ENCODE measurements at regions not wholly inside any gene's neighbourhood (a gene's known extent, or its start where the extent isn't known, plus 50 kb on each side); places are given as distances from the start of the nearest gene placed in this dataset.

- Histone ChIP-seq H3K79me2 (ENCODE audit: insufficient read depth, low read length) (no peaks in the 10 kb centered on the region), H3K27ac (ENCODE audit: low read length) (no peak overlapping the region), H2AFZ (ENCODE audit: low read depth, low read length) (no peak overlapping the region), H3K27me3 (ENCODE audit: insufficient read depth, low read length, poor library complexity) (no peaks in the 10 kb centered on the region), H3K9me3 (ENCODE audit: insufficient read depth, low read length, severe bottlenecking) (no peaks in the 10 kb centered on the region), H3K4me1 (ENCODE audit: insufficient read depth, low read length) (no peaks in the 10 kb centered on the region), H3K36me3 (ENCODE audit: insufficient read depth, low read length) (no peaks in the 10 kb centered on the region), H3K4me3 (ENCODE audit: low read depth in 1 of 2, low read length in 2 of 2) (no peak overlapping the region), H3K9ac (ENCODE audit: low read depth, low read length) (no peak overlapping the region), H4K20me1 (ENCODE audit: insufficient read depth, low read length) (no peaks in the 10 kb centered on the region), H3K4me2 (ENCODE audit: insufficient read depth, low read length) (no peak overlapping the region)
- ATAC-seq (ENCODE audit: insufficient read depth, low read depth) (no peak), DNase-seq (no peak)
- TF ChIP-seq EZH2 (IDR thresholded peaks at IDR 0.05; ENCODE audit: borderline replicate concordance, low read depth, low read length, severe bottlenecking) (no peak), CTCF (IDR thresholded peaks at IDR 0.05; ENCODE audit: borderline replicate concordance, extremely low read depth, low read length, poor library complexity, severe bottlenecking) (no peak)
Observed at GRCh38 chr5:119991625-119992024, 362.3 kb downstream of the FAM170A start.

GRCh38 chr5:119996128-119996527 lies 366.8 kb downstream of the FAM170A start:
- Histone ChIP-seq H4K20me1 (ENCODE audit: insufficient read depth, low read length) (no peaks in the 10 kb centered on the region), H3K9ac (ENCODE audit: low read depth, low read length) (no peak overlapping the region), H3K4me1 (ENCODE audit: insufficient read depth, low read length) (no peaks in the 10 kb centered on the region), H3K79me2 (ENCODE audit: insufficient read depth, low read length) (no peaks in the 10 kb centered on the region), H2AFZ (ENCODE audit: low read depth, low read length) (no peak overlapping the region), H3K27me3 (ENCODE audit: insufficient read depth, low read length, poor library complexity) (no peaks in the 10 kb centered on the region), H3K27ac (ENCODE audit: low read length) (no peak overlapping the region), H3K4me3 (ENCODE audit: low read depth in 1 of 2, low read length in 2 of 2) (no peak overlapping the region), H3K4me2 (ENCODE audit: insufficient read depth, low read length) (no peak overlapping the region), H3K36me3 (ENCODE audit: insufficient read depth, low read length) (no peaks in the 10 kb centered on the region), H3K9me3 (ENCODE audit: insufficient read depth, low read length, severe bottlenecking) (no peaks in the 10 kb centered on the region)
- DNase-seq (no peak), ATAC-seq (ENCODE audit: insufficient read depth, low read depth) (no peak)
- TF ChIP-seq CTCF (IDR thresholded peaks at IDR 0.05; ENCODE audit: borderline replicate concordance, extremely low read depth, low read length, poor library complexity, severe bottlenecking), result no peak

DNA sequence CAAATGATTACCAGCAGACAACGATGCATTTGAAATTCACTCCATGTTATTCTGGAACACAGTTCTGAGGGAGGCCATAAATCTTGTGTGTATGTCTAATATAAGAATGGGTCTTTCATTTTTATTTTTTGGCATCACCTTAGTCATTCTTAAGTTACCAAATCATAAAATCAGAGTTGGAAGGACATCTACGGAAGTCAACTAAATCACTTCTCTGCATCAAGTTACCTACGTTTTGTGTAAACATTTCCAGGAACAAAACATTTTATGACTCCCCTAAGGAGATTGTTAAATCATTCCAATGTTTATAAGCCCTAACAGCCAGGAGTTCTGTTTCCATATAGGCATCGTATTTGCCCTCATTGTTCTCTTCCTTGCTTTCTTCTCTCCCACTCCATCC lies 378.2 kb downstream of the FAM170A start:
- Histone ChIP-seq H2AFZ (ENCODE audit: low read depth, low read length) (no peak overlapping the region), H3K9ac (ENCODE audit: low read depth, low read length) (no peak overlapping the region), H3K36me3 (ENCODE audit: insufficient read depth, low read length) (no peaks in the 10 kb centered on the region), H3K9me3 (ENCODE audit: insufficient read depth, low read length, severe bottlenecking) (no peaks in the 10 kb centered on the region), H3K4me1 (ENCODE audit: insufficient read depth, low read length) (no peaks in the 10 kb centered on the region), H3K4me2 (ENCODE audit: insufficient read depth, low read length) (no peak overlapping the region), H3K79me2 (ENCODE audit: insufficient read depth, low read length) (no peaks in the 10 kb centered on the region), H3K4me3 (ENCODE audit: low read depth in 1 of 2, low read length in 2 of 2) (no peak overlapping the region), H3K27ac (ENCODE audit: low read length) (no peak overlapping the region), H4K20me1 (ENCODE audit: insufficient read depth, low read length) (no peaks in the 10 kb centered on the region), H3K27me3 (ENCODE audit: insufficient read depth, low read length, poor library complexity) (no peaks in the 10 kb centered on the region)
- ATAC-seq (ENCODE audit: insufficient read depth, low read depth) (no peak), DNase-seq (no peak)
- no peak for TF ChIP-seq CTCF (IDR thresholded peaks at IDR 0.05; ENCODE audit: borderline replicate concordance, extremely low read depth, low read length, poor library complexity, severe bottlenecking)
- no peak for TF ChIP-seq EZH2 (IDR thresholded peaks at IDR 0.05; ENCODE audit: borderline replicate concordance, low read depth, low read length, severe bottlenecking)

DNA sequence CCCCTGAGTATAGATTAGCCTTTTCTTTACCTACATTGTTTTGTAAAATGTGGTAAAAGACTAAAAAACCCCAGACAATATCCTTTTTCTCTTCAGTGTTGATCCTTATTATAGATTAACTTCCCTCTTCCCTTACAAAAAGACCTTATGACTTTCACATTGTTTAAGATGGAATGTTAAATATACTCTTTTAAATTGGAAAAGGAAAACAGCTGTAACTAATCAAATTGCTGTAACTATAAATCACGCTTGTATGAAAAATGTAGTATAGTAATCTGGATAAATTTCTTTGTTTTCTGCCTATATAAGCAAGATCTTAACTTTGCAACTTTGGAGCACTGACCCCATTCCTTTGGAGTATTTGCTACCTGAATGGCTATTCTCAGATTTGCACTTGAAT lies 383.1 kb downstream of the FAM170A start:
- Histone ChIP-seq H3K4me3 (ENCODE audit: low read depth in 1 of 2, low read length in 2 of 2) (no peak overlapping the region), H3K79me2 (ENCODE audit: insufficient read depth, low read length) (no peaks in the 10 kb centered on the region), H3K9ac (ENCODE audit: low read depth, low read length) (no peak overlapping the region), H3K27me3 (ENCODE audit: insufficient read depth, low read length, poor library complexity) (no peaks in the 10 kb centered on the region), H3K4me1 (ENCODE audit: insufficient read depth, low read length) (no peaks in the 10 kb centered on the region), H3K27ac (ENCODE audit: low read length) (no peak overlapping the region), H3K4me2 (ENCODE audit: insufficient read depth, low read length) (no peak overlapping the region), H3K9me3 (ENCODE audit: insufficient read depth, low read length, severe bottlenecking) (no peaks in the 10 kb centered on the region), H3K36me3 (ENCODE audit: insufficient read depth, low read length) (no peaks in the 10 kb centered on the region), H4K20me1 (ENCODE audit: insufficient read depth, low read length) (no peaks in the 10 kb centered on the region), H2AFZ (ENCODE audit: low read depth, low read length) (no peak overlapping the region)
- ATAC-seq (ENCODE audit: insufficient read depth, low read depth) (no peak), DNase-seq (no peak)
- TF ChIP-seq EZH2 (IDR thresholded peaks at IDR 0.05; ENCODE audit: borderline replicate concordance, low read depth, low read length, severe bottlenecking), result no peak
- no peak for TF ChIP-seq CTCF (IDR thresholded peaks at IDR 0.05; ENCODE audit: borderline replicate concordance, extremely low read depth, low read length, poor library complexity, severe bottlenecking)
